ENCODE measurements at regions not wholly inside any gene's neighbourhood (a gene's known extent, or its start where the extent isn't known, plus 50 kb on each side); places are given as distances from the start of the nearest gene placed in this dataset.

GRCh38 chr22:27115816-27116256 is 458.4 kb downstream of the MIAT start:
- no peak for DNase-seq (ENCODE audit: low read depth)

DNA sequence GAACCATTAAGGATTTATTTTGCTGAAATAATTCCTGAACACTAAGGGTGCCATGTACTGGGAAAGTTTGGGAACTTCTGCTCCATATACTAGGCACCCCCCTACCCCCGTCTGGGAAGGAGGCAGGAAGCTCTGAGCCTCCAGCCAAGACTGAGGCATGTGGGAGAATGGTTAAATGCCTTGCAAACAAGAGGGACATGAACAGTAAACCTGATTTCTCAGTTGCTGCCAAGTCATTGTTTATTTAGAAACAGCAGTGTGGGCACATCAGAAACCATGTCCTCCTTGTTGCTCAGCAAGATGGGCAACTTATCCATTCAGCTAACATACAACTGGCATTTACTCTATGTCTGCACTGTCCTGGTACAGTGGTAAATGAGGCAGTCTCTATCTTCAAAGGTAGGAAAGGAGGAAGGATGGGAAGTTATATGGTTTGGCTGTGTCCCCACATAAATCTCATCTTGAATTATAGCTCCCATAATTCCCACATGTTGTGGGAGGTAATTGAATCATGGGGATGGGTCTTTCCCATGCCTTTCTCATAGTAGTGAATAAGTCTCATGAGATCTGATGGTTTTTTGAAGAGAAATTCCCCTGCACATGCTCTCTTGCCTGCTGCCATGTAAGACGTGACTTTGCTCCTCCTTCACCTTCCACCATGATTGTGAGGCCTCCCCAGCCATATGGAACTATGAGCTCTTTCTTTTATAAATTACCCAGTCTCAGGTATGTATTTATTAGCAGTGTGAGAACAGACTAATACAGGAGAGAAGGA is 459.1 kb downstream of the MIAT start:
- no peak for DNase-seq (ENCODE audit: low read depth)

DNA sequence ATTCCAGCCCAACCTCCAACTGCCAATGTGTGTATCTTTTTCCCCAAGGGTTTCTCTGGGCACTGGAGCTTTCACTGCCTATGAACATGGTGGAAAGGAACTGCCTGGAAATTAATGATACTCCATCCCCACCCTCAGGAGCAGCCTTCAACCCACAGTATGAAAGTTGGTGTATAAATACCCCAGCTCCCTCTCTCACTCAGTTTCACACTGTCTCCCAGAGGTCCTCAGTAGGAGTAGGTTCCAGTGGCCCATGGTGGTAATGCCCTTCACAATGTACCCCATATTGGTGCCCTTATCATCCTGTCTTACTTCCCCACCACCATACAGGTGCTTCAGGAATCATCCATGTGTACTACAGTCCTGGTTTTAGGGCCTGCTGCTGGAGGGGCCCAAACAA is 462.6 kb downstream of the MIAT start:
- DNase-seq (ENCODE audit: low read depth): no peak

DNA sequence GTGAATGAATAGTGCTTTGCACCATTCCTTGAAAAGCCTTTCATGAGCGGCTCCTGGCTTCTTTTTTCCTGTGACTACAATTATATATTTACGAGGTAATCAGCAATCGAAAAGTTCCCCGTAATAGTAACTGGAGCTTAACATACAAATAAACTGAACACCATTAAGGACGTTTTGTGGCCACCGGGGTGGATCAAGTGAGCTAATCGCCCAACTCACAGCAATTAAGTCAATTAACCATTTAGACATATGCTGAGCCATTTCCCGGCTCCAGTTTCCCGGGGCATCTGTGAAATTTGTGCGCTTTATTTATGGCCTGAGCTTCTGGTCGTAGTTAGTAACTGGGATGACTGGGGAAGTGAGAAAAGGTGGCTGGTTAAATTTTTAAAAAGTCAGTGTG is 465.2 kb downstream of the MIAT start:
- DNase-seq (ENCODE audit: low read depth): no peak

DNA sequence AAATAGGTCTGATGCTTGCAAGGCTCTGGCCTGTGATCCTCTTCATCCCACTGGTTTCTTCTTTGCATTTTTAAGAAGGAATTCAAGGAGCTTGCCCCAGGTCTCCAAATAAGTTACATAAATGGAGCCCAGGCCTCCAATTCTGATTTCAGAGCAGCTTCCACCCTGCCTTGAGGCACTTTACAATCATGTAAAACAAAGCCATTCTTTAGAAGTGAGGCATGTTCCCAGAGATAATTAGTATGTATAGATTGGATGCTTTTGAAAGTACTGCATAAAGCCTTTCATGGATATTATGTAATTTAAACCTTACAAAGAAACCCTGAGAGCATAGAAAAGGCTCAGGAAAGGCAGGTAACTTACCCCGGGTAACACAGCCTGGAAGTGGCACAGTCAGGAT is 466.5 kb downstream of the MIAT start:
- no peak for DNase-seq (ENCODE audit: low read depth)

DNA sequence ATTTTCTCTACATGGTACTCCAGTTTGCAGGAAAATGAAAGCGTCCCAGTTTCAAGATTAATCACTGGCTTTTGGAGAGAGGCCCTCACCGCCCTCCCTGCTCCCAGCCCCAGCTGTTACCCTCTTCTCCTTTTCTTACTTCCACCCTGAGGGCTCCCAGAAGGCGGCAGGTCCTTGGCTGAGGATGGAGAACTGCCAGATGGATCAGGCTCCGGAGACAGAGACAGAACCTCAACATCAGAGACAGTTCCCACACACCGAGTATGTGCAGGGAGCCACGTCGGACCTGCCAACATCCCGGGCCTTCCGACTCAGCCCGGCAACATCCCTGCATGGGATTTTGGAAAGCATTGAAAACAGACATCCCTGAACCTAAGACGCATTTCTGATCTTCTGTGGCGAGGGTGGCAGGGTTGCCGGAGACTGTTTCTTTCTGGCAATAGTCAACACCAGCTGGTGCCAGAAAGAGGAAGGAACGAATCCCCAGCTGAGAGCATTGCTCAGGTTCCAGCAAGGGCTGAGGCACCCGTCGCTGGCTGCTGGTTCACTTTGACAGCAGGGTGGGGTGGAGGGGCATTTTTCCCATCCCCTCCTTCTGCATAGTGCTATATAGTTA is 467.1 kb downstream of the MIAT start:
- no peak for DNase-seq (ENCODE audit: low read depth)

GRCh38 chr22:27125539-27125938 is 468.2 kb downstream of the MIAT start:
- no peak for DNase-seq (ENCODE audit: low read depth)

- DNase-seq (ENCODE audit: low read depth): no peak
Observed at GRCh38 chr22:27127911-27128310, 470.5 kb downstream of the MIAT start.

DNA sequence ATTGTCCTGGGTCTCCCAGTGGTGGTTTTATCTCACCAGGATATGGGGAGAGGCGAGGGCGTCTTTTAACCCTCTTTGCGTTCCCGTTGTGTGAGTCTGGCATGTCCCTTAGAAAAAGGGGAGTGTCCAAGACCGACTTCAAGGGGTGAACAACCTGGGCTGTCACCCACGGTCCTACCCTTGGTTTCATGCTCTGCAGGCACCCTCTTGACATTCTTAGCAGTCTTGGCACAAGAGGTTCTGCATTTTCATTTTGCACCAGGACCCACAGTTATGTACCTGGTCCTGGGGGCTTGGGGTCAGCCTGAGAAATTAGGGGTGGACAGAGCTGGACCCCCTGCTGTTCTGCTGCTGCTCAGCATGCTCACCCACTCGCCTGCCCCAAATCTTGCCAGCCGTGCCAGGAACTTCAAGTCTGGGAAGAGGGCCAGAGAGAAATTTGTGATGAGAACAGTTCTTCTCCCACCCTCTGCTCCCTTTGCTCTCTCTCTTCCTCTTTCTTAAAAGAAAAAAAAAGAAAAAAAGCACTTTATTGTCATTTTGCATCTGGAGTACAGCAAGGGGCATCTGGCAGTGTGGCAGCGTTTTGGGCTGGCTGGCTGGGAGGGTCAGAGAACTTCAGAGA is 471.2 kb downstream of the MIAT start:
- DNase-seq (ENCODE audit: low read depth): no peak

DNA sequence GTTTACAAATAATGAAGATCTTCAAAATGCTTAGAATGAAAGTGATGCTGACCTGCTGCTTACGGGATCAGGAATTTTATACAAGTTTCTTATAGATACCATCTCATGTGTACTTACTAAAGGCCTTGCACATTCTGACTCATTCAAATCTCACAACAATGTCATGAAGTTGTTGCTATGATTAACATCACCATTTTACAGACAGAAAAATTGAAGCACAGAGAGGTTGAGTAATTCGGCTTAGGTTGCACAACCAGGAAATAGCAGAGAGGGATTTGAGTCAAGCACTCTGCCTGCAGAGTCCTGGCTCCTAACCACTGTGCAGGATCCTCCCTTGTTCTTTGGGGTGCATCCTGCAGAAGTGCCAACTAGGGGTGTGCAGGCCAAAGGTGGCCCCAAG is 471.9 kb downstream of the MIAT start:
- no peak for DNase-seq (ENCODE audit: low read depth)

GRCh38 chr22:27130906-27131305 is 473.5 kb downstream of the MIAT start:
- no peak for DNase-seq (ENCODE audit: low read depth)

- DNase-seq (ENCODE audit: low read depth): no peak
Observed at GRCh38 chr22:27131346-27131745, 474.0 kb downstream of the MIAT start.

- no peak for DNase-seq (ENCODE audit: low read depth)
Observed at GRCh38 chr22:27132400-27132799, 475.0 kb downstream of the MIAT start.

GRCh38 chr22:27133019-27133431 is 475.6 kb downstream of the MIAT start:
- no peak for DNase-seq (ENCODE audit: low read depth)

- DNase-seq (ENCODE audit: low read depth): no peak
Observed at GRCh38 chr22:27133681-27134314, 476.4 kb downstream of the MIAT start.

GRCh38 chr22:27134315-27134701 is 476.9 kb downstream of the MIAT start:
- no peak for DNase-seq (ENCODE audit: low read depth)

GRCh38 chr22:27135031-27135981 is 477.9 kb downstream of the MIAT start:
- no peak for DNase-seq (ENCODE audit: low read depth)

- no peak for DNase-seq (ENCODE audit: low read depth)
Observed at GRCh38 chr22:27136596-27136995, 479.2 kb downstream of the MIAT start.

DNA sequence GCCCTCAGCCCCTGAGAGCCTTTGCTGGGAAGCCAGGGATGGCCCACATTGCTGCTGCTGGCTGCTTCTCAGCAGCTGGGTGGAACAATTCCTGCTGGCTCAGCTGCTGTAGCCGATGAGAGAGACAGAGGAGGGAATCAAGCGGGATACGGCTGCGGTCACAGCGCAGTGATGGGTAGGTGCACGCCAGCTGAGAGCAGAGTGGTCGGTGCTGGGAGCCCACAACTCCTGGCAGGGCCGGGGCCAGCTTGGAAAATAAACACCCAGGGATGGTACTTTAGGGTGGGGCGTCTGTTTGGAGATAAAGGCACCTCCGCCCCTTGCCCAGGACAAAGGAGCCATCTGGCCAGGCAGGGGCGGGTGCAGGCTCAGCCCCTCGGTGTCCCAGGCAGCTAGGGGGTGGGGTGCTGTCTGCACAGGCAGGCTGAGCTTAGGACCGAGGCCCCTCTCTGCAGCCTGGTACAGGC is 480.5 kb downstream of the MIAT start:
- no peak for DNase-seq (ENCODE audit: low read depth)

GRCh38 chr22:27138471-27138870 is 481.1 kb downstream of the MIAT start:
- DNase-seq (ENCODE audit: low read depth): no peak

DNA sequence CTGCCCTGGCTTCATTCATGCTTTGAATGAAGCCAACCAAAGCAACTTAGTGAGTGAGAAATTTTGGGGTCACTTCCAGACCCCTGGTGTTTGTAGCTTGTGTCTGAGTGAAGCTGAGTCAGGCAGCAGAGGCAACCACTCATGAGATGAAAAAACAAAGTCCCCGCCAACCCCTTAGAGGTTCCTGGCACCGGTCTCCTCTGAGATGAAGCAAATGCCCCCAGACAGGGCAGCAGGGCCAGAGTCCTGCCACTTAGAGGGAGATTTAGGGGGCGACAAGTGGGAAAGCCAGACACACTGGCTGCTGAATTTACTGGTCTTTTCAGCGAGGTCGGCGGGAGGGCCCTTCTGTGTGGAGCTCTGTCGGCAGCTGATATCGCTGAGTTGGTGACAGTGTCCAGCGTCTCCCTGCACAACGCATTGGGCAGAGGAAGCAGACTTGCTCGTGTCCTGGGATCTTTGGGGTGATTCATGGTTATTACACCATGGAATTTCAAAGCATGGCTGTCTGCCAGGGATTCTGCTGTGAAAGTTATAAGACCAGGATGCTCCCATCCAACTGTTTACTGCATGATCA is 482.6 kb downstream of the MIAT start:
- DNase-seq (ENCODE audit: low read depth): no peak

Measured in forelimb muscle (tissue), 1 donor.